ENCODE measurements at regions not wholly inside any gene's neighbourhood (a gene's known extent, or its start where the extent isn't known, plus 50 kb on each side); places are given as distances from the start of the nearest gene placed in this dataset.

- no peak overlapping the region for H3K4me2 ChIP-seq (ENCODE audit: control insufficient read depth, insufficient read depth)
- ChIA-PET RAD21 (ENCODE audit: unreplicated experiment) (no interaction called here), CTCF (interaction anchor here (1.1 kb wide), 1 partner anchor 10 kb away, joined by 3 read pairs; no protein-coding TSS in a partner anchor), SMC1A (ENCODE audit: uncharacterized antibody, unreplicated experiment) (interaction anchor here (0.5 kb wide), 1 partner anchor 14 kb away, joined by 3 read pairs; no protein-coding TSS in a partner anchor), POLR2A (no interaction called here)
- H3K9ac ChIP-seq (ENCODE audit: control insufficient read depth, insufficient read depth, low read length) = no peak overlapping the region
- DNase-seq (ENCODE audit: low read depth, low spot score) (no peak), FAIRE-seq (no peak), ATAC-seq (no peak)
- H2AFZ ChIP-seq (ENCODE audit: control insufficient read depth, low read depth, low read length) = no peak overlapping the region
- 0% methylated on average over 3 of the region's 3 CpGs for WGBS (ENCODE audit: insufficient coverage, insufficient replicate concordance, low lambda C conversion rate, missing lambda C conversion rate)
- no peaks in the 10 kb centered on the region for H3K9me3 ChIP-seq (replicated peaks; ENCODE audit: control insufficient read depth, insufficient read depth, low read length)
- no peaks in the 10 kb centered on the region for H3K36me3 ChIP-seq (ENCODE audit: control insufficient read depth in 2 of 2, insufficient read depth in 2 of 2, low read length in 1 of 2)
- in situ Hi-C loops (cut with MboI) (no loop called here), intact Hi-C loops (cut with micrococcal nuclease; ENCODE audit: unreplicated experiment) (no loop called here)
- no peak for TF ChIP-seq CHD2 (IDR thresholded peaks at IDR 0.05; ENCODE audit: borderline replicate concordance, low read depth, low read length)
- no peak for TF ChIP-seq CEBPZ (IDR thresholded peaks at IDR 0.05; ENCODE audit: low read depth, low read length)
- no peak for TF ChIP-seq USF2 (IDR thresholded peaks at IDR 0.05; ENCODE audit: borderline replicate concordance, low read depth, low read length)
- TF ChIP-seq ATF2 (IDR thresholded peaks at IDR 0.05; ENCODE audit: low read length) = no peak
- TF ChIP-seq FOXM1 (IDR thresholded peaks at IDR 0.05; ENCODE audit: low read depth, low read length) = no peak
- no TSS peak for BruUV-seq (replicated peaks)
- H4K20me1 ChIP-seq (ENCODE audit: control insufficient read depth, insufficient read depth) = no peaks in the 10 kb centered on the region
- H3K4me3 ChIP-seq = no peak overlapping the region
- H3K4me1 ChIP-seq (ENCODE audit: control insufficient read depth, insufficient read depth, low read length) = no peaks in the 10 kb centered on the region
- no peaks in the 10 kb centered on the region for H3K27me3 ChIP-seq (replicated peaks in 1 of 2; ENCODE audit: control insufficient read depth in 2 of 2, insufficient read depth in 2 of 2, low read length in 1 of 2)
- H3K27ac ChIP-seq (ENCODE audit: control insufficient read depth, insufficient read depth) = no peak overlapping the region
- H3K79me2 ChIP-seq (ENCODE audit: control insufficient read depth, insufficient read depth, low read length) = no peaks in the 10 kb centered on the region
These were observed 125.2 kb downstream of the CNTN3 start for GRCh38 chr3:74489050-74489792.

Data from GM12878 (cell line).